HG02981 (cell line): ENCODE measurements at regions not wholly inside any gene's neighbourhood (a gene's known extent, or its start where the extent isn't known, plus 50 kb on each side); places are given as distances from the start of the nearest gene placed in this dataset.
"Not testable (repeated sequence)": the region's sequence is repeated elsewhere in the genome, so short reads cannot be mapped to it uniquely, and the experiment has no call there.

Source experiments
- ATAC-seq: cut with Tn5 transposase; IDR thresholded peaks from one replicate; pipeline ENCODE4 v1.9.1; 2021; ENCODE audit warnings: mild to moderate bottlenecking, moderate library complexity; ENCODE audit not compliant: unreplicated experiment

GRCh38 chr2:55811048-55811447 is 112.5 kb downstream of the EFEMP1 start:
- no peak for ATAC-seq

- ATAC-seq, result no peak
These were observed 113.0 kb downstream of the EFEMP1 start for GRCh38 chr2:55810622-55811020.

- no peak for ATAC-seq
These were observed 113.5 kb downstream of the EFEMP1 start for GRCh38 chr2:55809875-55810621.

GRCh38 chr2:55807900-55808299 is 114.3 kb upstream of the PNPT1 start:
- ATAC-seq, result no peak

GRCh38 chr2:55805686-55806085 is 112.0 kb upstream of the PNPT1 start:
- ATAC-seq, result no peak

GRCh38 chr2:55804535-55804934 is 110.9 kb upstream of the PNPT1 start:
- ATAC-seq, result no peak

- no peak for ATAC-seq
These were observed 108.4 kb upstream of the PNPT1 start for GRCh38 chr2:55802067-55802466.

- ATAC-seq, result no peak
These were observed 107.8 kb upstream of the PNPT1 start for GRCh38 chr2:55801436-55801835.

- ATAC-seq, result not testable (repeated sequence)
These were observed 106.0 kb upstream of the PNPT1 start for GRCh38 chr2:55799624-55800023.

- ATAC-seq, result no peak
These were observed 102.5 kb upstream of the PNPT1 start for GRCh38 chr2:55796121-55796520.

- not testable (repeated sequence) for ATAC-seq
These were observed 100.0 kb upstream of the PNPT1 start for GRCh38 chr2:55793602-55794001.

GRCh38 chr2:55786280-55786679 is 92.6 kb upstream of the PNPT1 start:
- ATAC-seq, result no peak

GRCh38 chr2:55783751-55784150 is 90.1 kb upstream of the PNPT1 start:
- not testable (repeated sequence) for ATAC-seq

- ATAC-seq, result peak; percentile 34
These were observed 89.0 kb upstream of the PNPT1 start for GRCh38 chr2:55782528-55783173.

GRCh38 chr2:55781542-55781941 is 87.9 kb upstream of the PNPT1 start:
- ATAC-seq, result no peak

GRCh38 chr2:55780697-55781096 is 87.1 kb upstream of the PNPT1 start:
- no peak for ATAC-seq

GRCh38 chr2:55779459-55780421 is 86.1 kb upstream of the PNPT1 start:
- no peak for ATAC-seq

- ATAC-seq, result no peak
These were observed 83.3 kb upstream of the PNPT1 start for GRCh38 chr2:55776966-55777365.

- ATAC-seq, result no peak
These were observed 82.8 kb upstream of the PNPT1 start for GRCh38 chr2:55776479-55776878.

- no peak for ATAC-seq
These were observed 82.2 kb upstream of the PNPT1 start for GRCh38 chr2:55775828-55776227.

- ATAC-seq, result not testable (repeated sequence)
These were observed 80.0 kb upstream of the PNPT1 start for GRCh38 chr2:55773651-55774050.
